Activated T-helper 17 cell treated with anti-CD3 and anti-CD28 coated beads, Interleukin-2, amount 50 U/mL, for 72 hours (primary cell): ENCODE measurements at regions not wholly inside any gene's neighbourhood (a gene's known extent, or its start where the extent isn't known, plus 50 kb on each side); places are given as distances from the start of the nearest gene placed in this dataset.

Experiments
- ATAC-seq: fragments of 150-1000 bp; cut with Tn5 transposase; replicated peaks from 2 replicates; pipeline ENCODE4 v1.10.0; 2021; ENCODE audit warnings: mild to moderate bottlenecking, moderate library complexity
- H3K27ac Mint-ChIP-seq: one replicate; pipeline ENCODE4 v1.8.0; 2022; ENCODE audit warnings: mixed read lengths
- H3K27me3 Mint-ChIP-seq: one replicate; pipeline ENCODE4 v1.8.0; 2022; ENCODE audit warnings: mixed read lengths
- H3K36me3 Mint-ChIP-seq: one replicate; pipeline ENCODE4 v1.8.0; 2022; ENCODE audit warnings: low read depth, mild to moderate bottlenecking, mixed read lengths
- H3K4me1 Mint-ChIP-seq: one replicate; pipeline ENCODE4 v1.8.0; 2022; ENCODE audit warnings: mixed read lengths
- H3K4me3 Mint-ChIP-seq: one replicate; pipeline ENCODE4 v1.8.0; 2022; ENCODE audit warnings: mild to moderate bottlenecking, mixed read lengths
- H3K9me3 Mint-ChIP-seq: one replicate; pipeline ENCODE4 v1.8.0; 2022; ENCODE audit warnings: mixed read lengths

DNA sequence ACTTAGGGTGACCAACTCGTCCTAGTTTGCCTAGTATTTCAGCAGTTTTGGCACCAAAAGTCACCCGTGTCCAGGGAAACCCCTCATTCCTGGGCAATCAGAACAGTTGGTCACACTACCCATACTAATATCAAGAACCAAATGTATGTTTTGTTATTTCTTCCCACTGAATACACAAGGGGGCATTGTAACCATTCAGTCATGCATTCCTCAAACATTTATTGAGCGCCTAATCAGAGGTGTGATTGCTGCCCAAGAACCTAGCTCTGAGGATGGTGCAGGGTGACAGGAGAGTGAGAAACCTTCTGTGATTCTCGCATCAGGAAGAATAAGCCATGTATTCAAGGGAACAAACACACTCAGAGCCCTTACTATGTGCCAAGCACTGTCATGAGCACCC, 69.8 kb upstream of the RAI2 start:
- H3K27me3 Mint-ChIP-seq = peaks cover 4% of the 10 kb centered on the region
- no peak for ATAC-seq
- no peaks in the 10 kb centered on the region for H3K36me3 Mint-ChIP-seq
- no peak overlapping the region for H3K4me3 Mint-ChIP-seq
- H3K27ac Mint-ChIP-seq = no peak overlapping the region
- peaks cover 7% of the 10 kb centered on the region for H3K9me3 Mint-ChIP-seq
- no peaks in the 10 kb centered on the region for H3K4me1 Mint-ChIP-seq

GRCh38 chrX:17923546-17923945, 62.4 kb upstream of the RAI2 start:
- Mint-ChIP-seq H3K36me3 (no peaks in the 10 kb centered on the region), H3K27me3 (peaks cover 4% of the 10 kb centered on the region)
- ATAC-seq = peak; percentile 77

DNA sequence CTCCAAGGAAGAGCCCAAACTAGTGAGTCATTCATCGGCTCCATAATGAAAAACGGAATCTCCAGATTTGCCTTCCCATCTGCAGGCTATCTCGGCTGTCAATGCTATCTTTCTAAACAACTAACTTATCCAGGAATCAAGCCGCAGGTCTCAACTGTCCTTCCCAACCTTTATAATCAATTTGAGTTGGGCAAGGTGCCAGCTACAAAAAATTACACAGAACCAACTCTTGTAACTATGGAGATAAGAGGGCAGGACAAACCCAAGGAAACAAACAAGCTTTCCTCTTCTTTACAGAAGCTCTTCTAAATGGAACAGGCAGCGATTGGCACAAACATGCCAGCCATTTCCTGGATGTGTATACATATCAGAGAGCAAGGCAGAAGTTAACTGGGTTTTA, 61.2 kb upstream of the RAI2 start:
- ATAC-seq = no peak
- peaks cover 7% of the 10 kb centered on the region for H3K9me3 Mint-ChIP-seq
- no peaks in the 10 kb centered on the region for H3K4me1 Mint-ChIP-seq
- no peak overlapping the region for H3K27ac Mint-ChIP-seq
- peaks cover 4% of the 10 kb centered on the region for H3K27me3 Mint-ChIP-seq
- no peak overlapping the region for H3K4me3 Mint-ChIP-seq
- H3K36me3 Mint-ChIP-seq = no peaks in the 10 kb centered on the region

More at GRCh38 chrX:17923546-17923945, 62.4 kb upstream of the RAI2 start:
- Mint-ChIP-seq H3K9me3 (peaks cover 7% of the 10 kb centered on the region), H3K4me1 (no peaks in the 10 kb centered on the region), H3K27ac (no peak overlapping the region), H3K4me3 (no peak overlapping the region)

DNA sequence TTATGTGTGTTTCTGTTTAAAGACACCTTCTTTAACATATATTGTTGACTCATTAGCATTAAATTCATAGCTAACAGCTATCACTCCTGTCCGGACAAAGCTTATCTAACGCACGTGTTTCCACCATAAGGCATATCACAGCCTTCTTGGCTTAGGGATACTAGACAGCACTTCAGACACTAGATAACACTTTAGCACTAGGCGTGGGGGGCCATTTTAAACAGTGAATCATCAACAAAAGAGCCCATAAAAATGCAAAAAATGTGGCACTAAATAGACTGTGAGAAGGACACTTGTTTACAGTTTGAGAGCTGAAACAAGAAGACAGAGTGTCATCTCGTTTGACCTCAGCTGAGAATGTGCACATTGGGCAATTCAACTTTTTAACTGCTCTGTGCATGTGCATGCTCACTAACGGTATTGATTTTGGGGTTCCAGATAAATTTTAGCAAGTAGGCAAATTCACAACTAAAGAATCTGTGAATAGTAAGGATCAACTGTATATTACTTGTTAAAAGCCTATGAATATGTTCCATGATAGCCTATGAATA, 58.9 kb upstream of the RAI2 start:
- no peaks in the 10 kb centered on the region for H3K4me1 Mint-ChIP-seq
- H3K9me3 Mint-ChIP-seq = no peaks in the 10 kb centered on the region
- no peak overlapping the region for H3K4me3 Mint-ChIP-seq
- no peak for ATAC-seq
- no peaks in the 10 kb centered on the region for H3K36me3 Mint-ChIP-seq
- no peak overlapping the region for H3K27ac Mint-ChIP-seq
- H3K27me3 Mint-ChIP-seq = no peaks in the 10 kb centered on the region

DNA sequence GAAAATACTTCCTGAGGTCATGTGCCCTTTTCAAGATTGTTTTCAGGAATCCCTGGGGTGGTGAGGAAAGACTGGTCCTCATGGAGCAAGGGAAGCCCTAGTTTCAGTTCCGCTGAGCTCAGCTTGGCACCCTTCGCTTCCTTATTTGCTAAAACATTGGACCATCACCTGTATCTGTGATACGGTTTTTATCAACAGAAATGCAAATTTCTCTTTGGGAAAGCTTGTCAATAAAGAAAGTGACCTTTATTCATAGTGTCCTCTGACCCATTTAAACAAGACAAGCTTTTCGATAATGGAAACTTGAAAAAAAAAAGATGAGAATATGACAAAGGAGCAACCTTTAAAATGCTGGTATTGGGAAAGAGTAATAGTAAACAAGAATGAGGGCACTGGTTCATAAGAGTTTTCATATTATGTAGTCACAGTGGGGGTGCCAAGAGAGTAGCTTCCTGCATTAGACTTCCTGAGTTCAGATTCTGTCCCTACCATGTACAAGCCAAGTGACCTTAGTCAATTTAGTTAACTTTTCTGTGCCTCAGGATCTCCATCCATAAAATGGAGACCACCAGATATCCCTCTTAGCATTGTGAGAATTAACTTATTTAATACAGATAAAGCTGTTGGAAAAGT, 57.0 kb upstream of the RAI2 start:
- no peak for ATAC-seq
- Mint-ChIP-seq H3K4me3 (no peak overlapping the region), H3K4me1 (no peaks in the 10 kb centered on the region), H3K27ac (no peak overlapping the region), H3K9me3 (no peaks in the 10 kb centered on the region), H3K36me3 (no peaks in the 10 kb centered on the region), H3K27me3 (no peaks in the 10 kb centered on the region)

- ATAC-seq = no peak
- Mint-ChIP-seq H3K9me3 (peaks cover 3% of the 10 kb centered on the region), H3K27ac (no peak overlapping the region), H3K36me3 (no peaks in the 10 kb centered on the region), H3K4me1 (no peaks in the 10 kb centered on the region), H3K27me3 (no peaks in the 10 kb centered on the region), H3K4me3 (no peak overlapping the region)
Measured at GRCh38 chrX:17913801-17914200, 52.7 kb upstream of the RAI2 start.
